Mesothelial cell of epicardium (in vitro differentiated cells): ENCODE measurements at regions not wholly inside any gene's neighbourhood (a gene's known extent, or its start where the extent isn't known, plus 50 kb on each side); places are given as distances from the start of the nearest gene placed in this dataset.

ENCODE experiments used
- DNase-seq, 2 experiments: peaks; one replicate each; pipeline ENCODE4 v3.0.0; 2021; ENCODE audit warnings: low spot score in 2 of 2; ENCODE audit not compliant: unreplicated experiment in 2 of 2
- H3K27ac Mint-ChIP-seq: 2 replicates; pipeline ENCODE4 v1.8.0; 2021; ENCODE audit warnings: mixed read lengths
- H3K27me3 Mint-ChIP-seq: 2 replicates; pipeline ENCODE4 v1.8.0; 2021; ENCODE audit warnings: low read depth, mixed read lengths
- H3K36me3 Mint-ChIP-seq: 2 replicates; pipeline ENCODE4 v1.8.0; 2021; ENCODE audit warnings: mixed read lengths
- H3K4me1 Mint-ChIP-seq: 2 replicates; pipeline ENCODE4 v1.8.0; 2021; ENCODE audit warnings: mixed read lengths
- H3K4me3 Mint-ChIP-seq: 2 replicates; pipeline ENCODE4 v1.8.0; 2021; ENCODE audit warnings: mild to moderate bottlenecking, moderate library complexity, mixed read lengths
- H3K9me3 Mint-ChIP-seq: 2 replicates; pipeline ENCODE4 v1.8.0; 2021; ENCODE audit warnings: mixed read lengths
- TF ChIP-seq, protein P1 (sequence below): fragments of 200-600 bp; sonication (generic); IDR thresholded peaks from one replicate; pipeline ENCODE4 v1.5.0; 2021; ENCODE audit warnings: antibody characterized with exemption; ENCODE audit not compliant: unreplicated experiment

DNA sequence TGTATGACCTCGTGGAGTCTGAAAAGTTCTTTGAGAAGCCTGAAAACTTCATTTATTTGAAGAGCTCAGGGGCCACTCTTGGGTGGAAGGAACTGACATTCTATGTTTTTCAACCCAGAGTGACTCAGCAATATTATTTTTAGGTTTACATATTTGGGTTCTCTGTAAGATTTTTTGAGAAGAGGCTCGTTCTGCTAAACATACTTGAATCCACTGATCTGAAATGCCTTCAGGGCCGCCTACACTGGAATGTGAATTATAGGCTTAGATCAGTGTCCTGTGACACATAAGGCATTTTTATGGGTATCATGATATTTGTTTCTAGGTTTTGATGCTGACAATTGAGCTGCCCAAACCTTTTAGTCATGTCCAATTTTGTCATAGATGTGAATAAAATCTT lies 86.2 kb downstream of the PSAT1 start:
- DNase-seq, result no peak
- H3K36me3 Mint-ChIP-seq, result no peaks in the 10 kb centered on the region
- no peak overlapping the region for H3K4me3 Mint-ChIP-seq
- peaks cover 7% of the 10 kb centered on the region for H3K9me3 Mint-ChIP-seq
- no peaks in the 10 kb centered on the region for H3K27me3 Mint-ChIP-seq
- H3K4me1 Mint-ChIP-seq, result peaks cover 7% of the 10 kb centered on the region
- no peak overlapping the region for H3K27ac Mint-ChIP-seq
- TF ChIP-seq, protein P1, sequence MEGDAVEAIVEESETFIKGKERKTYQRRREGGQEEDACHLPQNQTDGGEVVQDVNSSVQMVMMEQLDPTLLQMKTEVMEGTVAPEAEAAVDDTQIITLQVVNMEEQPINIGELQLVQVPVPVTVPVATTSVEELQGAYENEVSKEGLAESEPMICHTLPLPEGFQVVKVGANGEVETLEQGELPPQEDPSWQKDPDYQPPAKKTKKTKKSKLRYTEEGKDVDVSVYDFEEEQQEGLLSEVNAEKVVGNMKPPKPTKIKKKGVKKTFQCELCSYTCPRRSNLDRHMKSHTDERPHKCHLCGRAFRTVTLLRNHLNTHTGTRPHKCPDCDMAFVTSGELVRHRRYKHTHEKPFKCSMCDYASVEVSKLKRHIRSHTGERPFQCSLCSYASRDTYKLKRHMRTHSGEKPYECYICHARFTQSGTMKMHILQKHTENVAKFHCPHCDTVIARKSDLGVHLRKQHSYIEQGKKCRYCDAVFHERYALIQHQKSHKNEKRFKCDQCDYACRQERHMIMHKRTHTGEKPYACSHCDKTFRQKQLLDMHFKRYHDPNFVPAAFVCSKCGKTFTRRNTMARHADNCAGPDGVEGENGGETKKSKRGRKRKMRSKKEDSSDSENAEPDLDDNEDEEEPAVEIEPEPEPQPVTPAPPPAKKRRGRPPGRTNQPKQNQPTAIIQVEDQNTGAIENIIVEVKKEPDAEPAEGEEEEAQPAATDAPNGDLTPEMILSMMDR, result no peak

DNA sequence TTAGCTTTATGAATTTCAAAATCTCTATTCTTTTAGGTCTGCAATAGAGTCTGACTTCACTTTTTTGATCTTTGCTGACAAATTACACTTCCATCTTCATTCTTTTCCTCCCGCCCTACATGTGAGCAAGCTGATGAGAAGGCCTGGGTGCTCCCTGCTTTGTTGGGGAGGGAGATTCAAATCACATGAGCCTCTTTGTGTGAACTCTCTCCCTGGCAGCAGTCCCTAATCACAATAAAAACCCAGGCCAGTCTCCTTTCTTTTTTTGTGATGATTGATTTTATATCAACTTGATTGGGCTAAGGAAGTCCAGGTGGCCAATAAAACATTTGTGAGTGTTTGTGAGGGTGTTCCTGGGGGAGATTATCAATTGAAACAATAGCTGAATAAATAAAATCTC lies 89.4 kb downstream of the PSAT1 start:
- Mint-ChIP-seq H3K27ac (no peak overlapping the region), H3K9me3 (peaks cover 14% of the 10 kb centered on the region)

DNA sequence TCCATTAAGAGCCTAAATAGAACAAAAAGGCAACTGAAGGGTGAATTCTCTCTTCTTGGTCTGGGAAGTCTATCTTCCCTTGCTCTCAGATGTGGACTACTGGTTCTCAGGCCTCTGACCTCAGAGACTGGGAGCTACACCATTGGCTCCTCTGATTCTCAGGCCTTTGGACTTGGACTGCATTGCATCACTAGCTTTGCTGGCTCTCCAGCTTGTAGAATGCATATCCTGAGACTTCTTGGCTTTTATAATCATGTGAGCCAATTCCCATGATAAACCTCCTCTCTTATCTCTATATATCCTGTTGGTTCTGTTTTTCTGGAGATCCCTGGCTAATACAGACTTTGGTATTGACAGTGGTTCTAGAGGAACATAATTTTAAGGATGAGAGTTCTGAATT lies 89.8 kb downstream of the PSAT1 start:
- Mint-ChIP-seq H3K4me1 (peaks cover 7% of the 10 kb centered on the region), H3K9me3 (peaks cover 14% of the 10 kb centered on the region), H3K36me3 (no peaks in the 10 kb centered on the region), H3K27ac (no peak overlapping the region), H3K27me3 (no peaks in the 10 kb centered on the region), H3K4me3 (no peak overlapping the region)
- DNase-seq, result no peak
- TF ChIP-seq, protein P1, result no peak

More for the DNA sequence above, 89.4 kb downstream of the PSAT1 start:
- Mint-ChIP-seq H3K36me3 (no peaks in the 10 kb centered on the region), H3K4me1 (peaks cover 7% of the 10 kb centered on the region), H3K4me3 (no peak overlapping the region), H3K27me3 (no peaks in the 10 kb centered on the region)
- no peak for DNase-seq
- TF ChIP-seq, protein P1, result no peak

DNA sequence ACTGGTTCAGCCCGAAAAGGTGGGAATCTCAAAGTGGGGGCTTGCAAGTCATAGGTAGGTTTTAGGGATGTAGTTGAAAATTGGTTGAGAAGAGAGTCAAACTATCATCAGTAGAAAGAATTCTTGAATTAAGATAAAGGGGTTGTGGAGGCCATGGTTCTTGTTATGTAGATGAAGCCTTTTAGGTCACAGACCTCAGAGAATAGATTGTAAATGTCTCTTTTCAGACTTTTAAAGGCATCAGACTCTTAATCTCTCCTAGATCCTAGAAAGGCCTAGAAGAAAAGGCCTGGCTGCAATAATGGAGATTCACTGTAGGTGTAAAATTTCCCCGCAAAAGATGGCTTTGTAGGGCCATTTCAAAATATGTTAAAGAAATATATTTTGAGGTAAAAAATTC lies 96.4 kb downstream of the PSAT1 start:
- H3K36me3 Mint-ChIP-seq, result peaks cover 3% of the 10 kb centered on the region
- TF ChIP-seq, protein P1, result no peak
- H3K4me3 Mint-ChIP-seq, result no peak overlapping the region
- H3K9me3 Mint-ChIP-seq, result peaks cover 28% of the 10 kb centered on the region
- peaks cover 10% of the 10 kb centered on the region for H3K4me1 Mint-ChIP-seq
- H3K27ac Mint-ChIP-seq, result no peak overlapping the region
- H3K27me3 Mint-ChIP-seq, result peaks cover 9% of the 10 kb centered on the region
- DNase-seq, result no peak

DNA sequence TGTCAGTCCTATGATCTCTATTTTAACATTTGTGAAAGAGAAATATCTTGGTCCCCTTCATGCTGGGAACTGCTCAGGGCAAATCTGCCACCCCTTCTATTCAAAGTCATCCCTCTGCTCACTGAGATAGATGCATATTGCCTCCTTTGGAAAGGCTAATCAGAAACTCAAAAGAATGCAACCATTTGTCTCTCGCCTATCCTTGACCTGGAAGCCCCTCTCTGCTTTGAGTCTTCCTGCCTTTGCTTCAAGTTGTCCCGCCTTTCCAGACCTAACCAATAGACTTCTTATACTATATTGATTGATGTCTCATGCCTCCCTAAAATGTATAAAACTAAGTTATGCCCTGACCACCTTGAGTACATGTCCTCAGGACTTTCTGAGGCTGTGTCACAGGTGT lies 97.0 kb downstream of the PSAT1 start:
- Mint-ChIP-seq H3K4me3 (no peak overlapping the region), H3K36me3 (peaks cover 3% of the 10 kb centered on the region), H3K4me1 (peaks cover 10% of the 10 kb centered on the region), H3K9me3 (peaks cover 22% of the 10 kb centered on the region), H3K27me3 (peaks cover 9% of the 10 kb centered on the region), H3K27ac (no peak overlapping the region)
- DNase-seq, result no peak
- TF ChIP-seq, protein P1, result no peak

DNA sequence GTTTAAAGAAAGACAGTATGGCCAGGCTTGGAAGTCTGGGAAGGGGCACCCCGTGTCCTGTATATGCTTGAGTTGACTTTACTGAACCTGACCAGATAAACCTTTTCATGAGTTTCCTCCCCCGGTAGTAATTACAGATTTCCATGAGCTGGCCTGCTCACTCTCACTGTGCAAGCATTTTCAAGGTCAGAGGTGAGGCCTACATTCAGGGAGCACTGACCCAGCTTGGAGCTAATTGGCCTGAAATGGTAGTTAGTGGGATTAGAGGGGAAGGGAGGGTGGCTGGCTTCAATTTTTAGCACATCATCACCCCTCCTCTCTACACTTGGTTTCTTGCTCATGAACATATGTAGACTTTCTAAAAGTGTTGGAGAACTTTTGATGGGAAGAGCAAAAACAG lies 99.2 kb downstream of the PSAT1 start:
- TF ChIP-seq, protein P1, result no peak

More for the DNA sequence above, 99.2 kb downstream of the PSAT1 start:
- peaks cover 10% of the 10 kb centered on the region for H3K4me1 Mint-ChIP-seq
- peaks cover 19% of the 10 kb centered on the region for H3K9me3 Mint-ChIP-seq
- no peak overlapping the region for H3K27ac Mint-ChIP-seq
- no peak overlapping the region for H3K4me3 Mint-ChIP-seq
- peaks cover 9% of the 10 kb centered on the region for H3K27me3 Mint-ChIP-seq
- peaks cover 3% of the 10 kb centered on the region for H3K36me3 Mint-ChIP-seq
- no peak for DNase-seq
